Activated CD4-positive, alpha-beta T cell treated with anti-CD3 and anti-CD28 coated beads for 1 hour (primary cell): ENCODE measurements at regions not wholly inside any gene's neighbourhood (a gene's known extent, or its start where the extent isn't known, plus 50 kb on each side); places are given as distances from the start of the nearest gene placed in this dataset.
"Not testable (repeated sequence)": the region's sequence is repeated elsewhere in the genome, so short reads cannot be mapped to it uniquely, and the experiment has no call there.

Source experiments
- DNase-seq: peaks from one replicate; pipeline ENCODE4 v3.0.0-alpha.2; 2020

GRCh38 chr18:38648179-38648578 is 1082.6 kb upstream of the CELF4 start:
- no peak for DNase-seq

GRCh38 chr18:38646296-38646695 is 1080.7 kb upstream of the CELF4 start:
- DNase-seq: no peak

GRCh38 chr18:38644875-38645641 is 1079.5 kb upstream of the CELF4 start:
- no peak for DNase-seq

- DNase-seq: no peak
These were observed 1077.1 kb upstream of the CELF4 start for GRCh38 chr18:38642711-38643110.

- DNase-seq: not testable (repeated sequence)
These were observed 1074.1 kb upstream of the CELF4 start for GRCh38 chr18:38639700-38640099.

GRCh38 chr18:38635709-38636430 is 1070.3 kb upstream of the CELF4 start:
- DNase-seq: no peak

- no peak for DNase-seq
These were observed 1068.5 kb upstream of the CELF4 start for GRCh38 chr18:38634117-38634516.

GRCh38 chr18:38633333-38633732 is 1067.7 kb upstream of the CELF4 start:
- no peak for DNase-seq

GRCh38 chr18:38619129-38619528 is 1053.5 kb upstream of the CELF4 start:
- DNase-seq: no peak

GRCh38 chr18:38616306-38616705 is 1050.7 kb upstream of the CELF4 start:
- no peak for DNase-seq

GRCh38 chr18:38612904-38613303 is 1047.3 kb upstream of the CELF4 start:
- DNase-seq: no peak

- DNase-seq: no peak
These were observed 1045.7 kb upstream of the CELF4 start for GRCh38 chr18:38611036-38611964.

GRCh38 chr18:38606841-38607240 is 1041.2 kb upstream of the CELF4 start:
- DNase-seq: no peak

GRCh38 chr18:38602341-38602740 is 1036.7 kb upstream of the CELF4 start:
- DNase-seq: no peak

- no peak for DNase-seq
These were observed 1022.0 kb upstream of the CELF4 start for GRCh38 chr18:38587571-38587970.

GRCh38 chr18:38586327-38586726 is 1020.7 kb upstream of the CELF4 start:
- no peak for DNase-seq

- no peak for DNase-seq
These were observed 1014.2 kb upstream of the CELF4 start for GRCh38 chr18:38579764-38580163.

GRCh38 chr18:38576916-38577315 is 1011.3 kb upstream of the CELF4 start:
- no peak for DNase-seq

- no peak for DNase-seq
These were observed 1010.8 kb upstream of the CELF4 start for GRCh38 chr18:38576349-38576748.

GRCh38 chr18:38575648-38576047 is 1010.0 kb upstream of the CELF4 start:
- no peak for DNase-seq

GRCh38 chr18:38575023-38575422 is 1009.4 kb upstream of the CELF4 start:
- DNase-seq: no peak

GRCh38 chr18:38572554-38573111 is 1007.0 kb upstream of the CELF4 start:
- no peak for DNase-seq

- no peak for DNase-seq
These were observed 1006.1 kb upstream of the CELF4 start for GRCh38 chr18:38571651-38572050.
